ENCODE measurements at regions not wholly inside any gene's neighbourhood (a gene's known extent, or its start where the extent isn't known, plus 50 kb on each side); places are given as distances from the start of the nearest gene placed in this dataset.

- TF ChIP-seq CTCF (IDR thresholded peaks at IDR 0.05; ENCODE audit: low read depth, low read length) (no peak), EZH2phosphoT487 (IDR thresholded peaks at IDR 0.05; ENCODE audit: low read depth) (no peak)
Measured at GRCh38 chr10:128884033-128884425, 583.0 kb upstream of the MGMT start.

Data from OCI-LY3 (cell line).